Cardiac fibroblast (primary cell): ENCODE measurements at regions not wholly inside any gene's neighbourhood (a gene's known extent, or its start where the extent isn't known, plus 50 kb on each side); places are given as distances from the start of the nearest gene placed in this dataset.
A peak's percentile ranks its signal among the peaks of the same experiment; 100 is the strongest.
"Not testable (repeated sequence)": the region's sequence is repeated elsewhere in the genome, so short reads cannot be mapped to it uniquely, and the experiment has no call there.

ENCODE experiments used
- DNase-seq, 2 donors: peaks; one replicate each; pipeline versions ENCODE4 v3.0.0 to v3.0.0-alpha.2; 2010; ENCODE audit warnings: low read depth in 2 of 2
- H3K4me3 ChIP-seq, 2 donors: replicated peaks in 1 of 2; 1 replicate in 1 of 2; 2 replicates in 1 of 2; pipeline ENCODE4 v1.5.1; 2011; ENCODE audit warnings: low read depth in 2 of 2, low read length in 2 of 2, mild to moderate bottlenecking in 2 of 2, moderate library complexity in 1 of 2
- TF ChIP-seq, protein P1 (sequence below): IDR thresholded peaks from one replicate; pipeline ENCODE4 v1.5.1; 2011; ENCODE audit warnings: low read depth, mild to moderate bottlenecking, low read length, inconsistent platforms

- no peak for DNase-seq
- TF ChIP-seq, protein P1, sequence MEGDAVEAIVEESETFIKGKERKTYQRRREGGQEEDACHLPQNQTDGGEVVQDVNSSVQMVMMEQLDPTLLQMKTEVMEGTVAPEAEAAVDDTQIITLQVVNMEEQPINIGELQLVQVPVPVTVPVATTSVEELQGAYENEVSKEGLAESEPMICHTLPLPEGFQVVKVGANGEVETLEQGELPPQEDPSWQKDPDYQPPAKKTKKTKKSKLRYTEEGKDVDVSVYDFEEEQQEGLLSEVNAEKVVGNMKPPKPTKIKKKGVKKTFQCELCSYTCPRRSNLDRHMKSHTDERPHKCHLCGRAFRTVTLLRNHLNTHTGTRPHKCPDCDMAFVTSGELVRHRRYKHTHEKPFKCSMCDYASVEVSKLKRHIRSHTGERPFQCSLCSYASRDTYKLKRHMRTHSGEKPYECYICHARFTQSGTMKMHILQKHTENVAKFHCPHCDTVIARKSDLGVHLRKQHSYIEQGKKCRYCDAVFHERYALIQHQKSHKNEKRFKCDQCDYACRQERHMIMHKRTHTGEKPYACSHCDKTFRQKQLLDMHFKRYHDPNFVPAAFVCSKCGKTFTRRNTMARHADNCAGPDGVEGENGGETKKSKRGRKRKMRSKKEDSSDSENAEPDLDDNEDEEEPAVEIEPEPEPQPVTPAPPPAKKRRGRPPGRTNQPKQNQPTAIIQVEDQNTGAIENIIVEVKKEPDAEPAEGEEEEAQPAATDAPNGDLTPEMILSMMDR: no peak
- H3K4me3 ChIP-seq: no peak overlapping the region
Measured at GRCh38 chr4:183812567-183812966, 92.5 kb upstream of the STOX2 start.

DNA sequence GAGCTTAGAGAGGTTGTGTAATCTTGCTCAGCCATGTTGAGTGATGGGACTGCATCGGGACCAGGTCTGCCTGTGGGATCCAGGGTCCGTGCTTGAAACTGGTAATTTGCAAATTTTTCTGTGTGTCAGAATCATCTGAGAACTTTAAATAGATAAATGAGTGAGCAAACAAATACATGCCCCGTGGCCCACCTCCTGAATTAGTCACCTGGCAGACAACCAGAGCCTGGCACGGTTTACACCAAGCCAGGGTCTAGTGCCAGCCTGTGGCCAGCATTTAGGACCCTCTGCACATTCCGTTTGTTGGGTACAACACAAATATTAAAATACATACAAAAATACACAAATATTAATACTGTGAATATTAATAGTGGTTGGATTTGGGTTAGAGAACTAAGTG lies 90.6 kb upstream of the STOX2 start:
- no peak overlapping the region for H3K4me3 ChIP-seq
- no peak for DNase-seq
- TF ChIP-seq, protein P1: no peak

DNA sequence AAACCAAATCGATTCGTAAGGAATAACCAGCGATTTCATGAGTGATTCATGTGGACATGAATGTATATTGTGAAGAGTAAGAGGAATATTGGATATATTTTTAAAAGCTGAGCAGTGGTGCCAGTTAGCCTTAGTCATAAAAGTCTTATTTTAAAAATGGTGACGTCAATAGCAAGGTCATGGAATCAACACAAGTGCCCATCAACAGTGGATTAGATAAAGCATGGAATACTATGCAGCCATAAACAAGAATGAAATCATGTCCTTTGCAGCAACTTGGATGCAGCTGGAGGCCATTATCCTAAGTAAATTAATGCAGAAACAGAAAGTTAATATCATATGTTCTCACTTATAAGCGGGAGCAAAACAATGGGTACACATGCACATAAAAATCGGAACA lies 89.0 kb upstream of the STOX2 start:
- TF ChIP-seq, protein P1: no peak
- no peak for DNase-seq
- no peak overlapping the region for H3K4me3 ChIP-seq

DNA sequence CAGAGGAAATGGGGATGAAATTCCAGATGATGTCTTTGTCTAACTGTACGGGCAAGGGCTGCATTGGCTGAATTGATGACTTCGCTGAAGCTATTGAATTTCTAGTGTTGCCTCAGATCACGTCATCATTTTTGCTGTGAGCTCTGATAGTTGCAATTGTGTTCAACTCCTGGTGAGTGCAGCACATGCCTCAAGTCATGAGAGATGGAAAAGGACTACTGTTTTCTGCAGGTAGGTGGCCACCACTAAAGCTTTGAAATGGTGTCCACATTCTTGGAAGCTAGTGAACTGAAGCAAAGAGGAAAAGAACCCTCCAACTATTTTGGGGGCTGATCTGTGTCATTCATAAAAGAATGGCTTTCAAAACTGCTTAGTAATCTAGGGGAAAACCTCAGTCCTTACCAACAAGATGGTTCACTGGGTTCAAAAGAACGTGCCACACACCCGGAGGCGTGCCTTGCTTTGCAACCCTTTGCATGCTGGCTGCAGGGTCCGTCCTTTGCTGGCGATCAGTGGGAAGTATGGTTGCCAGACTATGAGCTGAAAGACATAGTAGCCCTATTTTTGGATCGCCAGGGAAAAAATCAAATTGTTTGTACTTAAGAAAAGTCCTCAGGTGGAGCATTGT lies 88.1 kb upstream of the STOX2 start:
- H3K4me3 ChIP-seq: no peak overlapping the region
- TF ChIP-seq, protein P1: no peak
- no peak for DNase-seq

DNA sequence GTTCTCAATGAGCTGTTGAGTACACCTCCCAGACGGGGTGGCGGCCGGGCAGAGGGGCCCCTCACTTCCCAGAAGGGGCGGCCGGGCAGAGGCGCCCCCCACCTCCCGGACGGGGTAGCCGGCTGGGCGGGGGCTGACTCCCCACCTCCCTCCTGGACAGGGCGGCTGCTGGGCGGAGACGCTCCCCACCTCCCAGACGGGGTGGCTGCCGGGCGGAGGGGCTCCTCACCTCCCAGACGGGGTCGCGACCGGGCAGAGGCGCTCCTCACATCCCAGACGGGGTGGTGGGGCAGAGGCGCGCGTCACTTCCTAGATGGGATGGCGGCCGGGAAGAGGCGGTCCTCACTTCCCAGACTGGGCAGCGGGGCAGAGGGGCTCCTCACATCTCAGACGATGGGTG lies 86.5 kb upstream of the STOX2 start:
- not testable (repeated sequence) for H3K4me3 ChIP-seq, DNase-seq

GRCh38 chr4:183821076-183821853 lies 83.8 kb upstream of the STOX2 start:
- TF ChIP-seq, protein P1: no peak
- H3K4me3 ChIP-seq: no peak overlapping the region
- DNase-seq: no peak

- TF ChIP-seq, protein P1: no peak
- DNase-seq: peak; percentile 52 to 67
- H3K4me3 ChIP-seq: no peak overlapping the region
Measured at GRCh38 chr4:183823434-183823833, 81.7 kb upstream of the STOX2 start.
